Osteoblast (primary cell): ENCODE measurements at regions not wholly inside any gene's neighbourhood (a gene's known extent, or its start where the extent isn't known, plus 50 kb on each side); places are given as distances from the start of the nearest gene placed in this dataset. TPM values are rescaled to one million over a fixed set of nuclear protein-coding genes. Genes with fewer than 3 reads are reported as not detected.

Source experiments
- small RNA-seq: library from RNA; depleted of rRNA; stranded (forward); fragments of <200 nt; gene quantifications from one replicate; pipeline ENCODE3, GENCODE V24; 2012

Small RNA genes lying in the stretch of these regions (small RNA-seq; reads per million reads assigned to genes)
- gene ABBA01006766.1 (not detected), gene NMTRS-TGA3-1 (not detected)
